Endothelial cell of umbilical vein (primary cell): ENCODE measurements at regions not wholly inside any gene's neighbourhood (a gene's known extent, or its start where the extent isn't known, plus 50 kb on each side); places are given as distances from the start of the nearest gene placed in this dataset.

Source experiments
- BruUV-seq: library from RNA; stranded (reverse); fragments of 400-500 nt; replicated peaks from 2 replicates; lab custom pipeline; 2021; lab: Mats Ljungman, UMichigan
- CTCF ChIA-PET: fragments of 300-600, 350-600 bp; sonication (Branson Sonifier 250); formaldehyde crosslinking; loops from one replicate; lab custom pipeline; 2021; ENCODE audit warnings: antibody characterized with exemption, inconsistent platforms; lab: Charles Lee
- POLR2A ChIA-PET: fragments of 300-600, 350-600 bp; sonication (Branson Sonifier 250); formaldehyde crosslinking; loops from one replicate; lab custom pipeline; 2021; ENCODE audit warnings: antibody characterized with exemption, inconsistent platforms; lab: Charles Lee
- DNase-seq: peaks from one replicate; pipeline ENCODE4 v3.0.0-alpha.2; 2011; ENCODE audit warnings: low read depth, low spot score
- FAIRE-seq: peaks from 2 replicates; lab custom pipeline; 2011; peaks lifted over from hg19 to GRCh38; lab: Jason Lieb, UNC
- H2AFZ ChIP-seq: 2 replicates; pipeline ENCODE4 v1.6.0; 2012; ENCODE audit warnings: low read depth, low read length, control low read depth, inconsistent platforms
- H3K27ac ChIP-seq: 2 replicates; pipeline ENCODE4 v1.5.1; 2011; ENCODE audit warnings: low read depth, mild to moderate bottlenecking, control low read depth, low read length, moderate library complexity; ENCODE audit not compliant: insufficient read depth
- H3K27me3 ChIP-seq, 2 experiments: 2 replicates each; pipeline versions ENCODE4 v1.6.0 to v1.6.1; 2011; ENCODE audit warnings: low read length in 2 of 2, mixed read lengths in 1 of 2; ENCODE audit not compliant: control insufficient read depth in 2 of 2, insufficient read depth in 2 of 2
- H3K36me3 ChIP-seq, 2 experiments: 2 replicates in 1 of 2; 3 replicates in 1 of 2; pipeline ENCODE4 v1.5.1; 2011; ENCODE audit warnings: low read length in 2 of 2, mild to moderate bottlenecking in 1 of 2, moderate library complexity in 1 of 2; ENCODE audit not compliant: control insufficient read depth in 2 of 2, insufficient read depth in 2 of 2; ENCODE audit errors: extremely low read depth in 1 of 2
- H3K4me1 ChIP-seq: 3 replicates; pipeline ENCODE4 v1.5.1; 2011; ENCODE audit warnings: mild to moderate bottlenecking, low read length; ENCODE audit not compliant: control insufficient read depth, insufficient read depth; ENCODE audit errors: extremely low read depth
- H3K4me2 ChIP-seq: 2 replicates; pipeline ENCODE4 v1.6.1; 2011; ENCODE audit warnings: low read length, control low read depth, mixed read lengths; ENCODE audit not compliant: insufficient read depth
- H3K4me3 ChIP-seq, 3 experiments: fragments of 200-600 bp in 1 of 3; sonication (generic), shearing (Covaris generic) in 1 of 3; replicated peaks in 1 of 3; 2 replicates each; pipeline ENCODE4 v1.5.1; 2011 to 2016; ENCODE audit warnings: control low read depth in 3 of 3, low read length in 3 of 3, mild to moderate bottlenecking in 2 of 3, inconsistent platforms in 1 of 3, low read depth in 1 of 3, moderate library complexity in 1 of 3; ENCODE audit not compliant: insufficient read depth in 1 of 3
- H3K79me2 ChIP-seq: 2 replicates; pipeline ENCODE4 v1.6.0; 2012; ENCODE audit warnings: low read length, inconsistent platforms; ENCODE audit not compliant: control insufficient read depth, insufficient read depth
- H3K9ac ChIP-seq: replicated peaks from 2 replicates; pipeline ENCODE3; 2011; ENCODE audit warnings: low read length, control low read depth; ENCODE audit not compliant: insufficient read depth; ENCODE audit errors: extremely low read depth
- H3K9me1 ChIP-seq: replicated peaks from 3 replicates; pipeline ENCODE4 v1.6.0; 2011; ENCODE audit warnings: mild to moderate bottlenecking, low read length; ENCODE audit not compliant: control insufficient read depth, insufficient read depth; ENCODE audit errors: extremely low read depth
- H3K9me3 ChIP-seq: replicated peaks from 2 replicates; pipeline ENCODE4 v1.5.1; 2012; ENCODE audit warnings: low read length, inconsistent platforms; ENCODE audit not compliant: control insufficient read depth, insufficient read depth
- H4K20me1 ChIP-seq: replicated peaks from 2 replicates; pipeline ENCODE3; 2011; ENCODE audit warnings: mild to moderate bottlenecking, low read length; ENCODE audit not compliant: control insufficient read depth, insufficient read depth; ENCODE audit errors: extremely low read depth
- EZH2 ChIP-seq: IDR thresholded peaks from 2 replicates; pipeline ENCODE4 v1.6.1; 2012; ENCODE audit warnings: borderline replicate concordance, low read depth, mild to moderate bottlenecking, moderate library complexity, low read length, inconsistent platforms; ENCODE audit not compliant: severe bottlenecking
- FOS ChIP-seq: IDR thresholded peaks from 2 replicates; pipeline ENCODE4 v1.6.1; 2011; ENCODE audit warnings: mild to moderate bottlenecking, low read length, moderate library complexity, borderline replicate concordance; ENCODE audit not compliant: insufficient read depth
- GATA2 ChIP-seq: IDR thresholded peaks from 2 replicates; pipeline ENCODE4 v1.7.0; 2011; ENCODE audit warnings: low read depth, mild to moderate bottlenecking, moderate library complexity, mixed read lengths, low read length; ENCODE audit not compliant: insufficient read length, insufficient read depth
- JUN ChIP-seq: IDR thresholded peaks from 2 replicates; pipeline ENCODE4 v1.6.1; 2011; ENCODE audit warnings: borderline replicate concordance, low read depth; ENCODE audit not compliant: insufficient read length, insufficient read depth
- MAX ChIP-seq: IDR thresholded peaks from 2 replicates; pipeline ENCODE4 v1.6.1; 2011; ENCODE audit not compliant: insufficient read depth, insufficient read length
- MYC ChIP-seq: IDR thresholded peaks from one replicate; pipeline ENCODE4 v1.6.1; 2011; ENCODE audit warnings: mild to moderate bottlenecking, low read depth, low read length
- POLR2A ChIP-seq: IDR thresholded peaks from 2 replicates; pipeline ENCODE4 v1.6.1; 2012; ENCODE audit warnings: low read depth, mild to moderate bottlenecking, control low read depth, low read length
- POLR2AphosphoS5 ChIP-seq: IDR thresholded peaks from 2 replicates; pipeline ENCODE4 v1.6.1; 2012; ENCODE audit warnings: low read depth, mild to moderate bottlenecking, control low read depth, low read length, moderate library complexity; ENCODE audit not compliant: insufficient read depth
- dilution Hi-C: fragments of 300-500 bp; cut with MboI; formaldehyde crosslinking; loops from one replicate; pipeline ENCODE4 v1.15.0; 2019; ENCODE audit warnings: low sequenced_read_pairs; ENCODE audit not compliant: extremely low pct_ligation_motif_present
- intact Hi-C: fragments of 100-400 bp; cut with micrococcal nuclease; formaldehyde crosslinking; loops from one replicate; pipeline ENCODE4 v1.10.0; 2022
- TF ChIP-seq, protein P1 (sequence below), 2 donors: IDR thresholded peaks; 1 replicate in 1 of 2; 2 replicates in 1 of 2; pipeline ENCODE4 v1.5.1; 2011; ENCODE audit warnings: low read length in 2 of 2, mild to moderate bottlenecking in 2 of 2, moderate library complexity in 2 of 2, control low read depth in 1 of 2, inconsistent platforms in 1 of 2, low read depth in 1 of 2; ENCODE audit not compliant: insufficient read depth in 1 of 2; ENCODE audit errors: extremely low read depth in 1 of 2

GRCh38 chr3:168312984-168313383 is 217.3 kb upstream of the GOLIM4 start:
- Histone ChIP-seq H3K9me3 (no peaks in the 10 kb centered on the region), H3K4me1 (no peaks in the 10 kb centered on the region), H3K27ac (no peak overlapping the region), H3K9ac (no peak overlapping the region), H3K36me3 (no peaks in the 10 kb centered on the region), H3K4me3 (no peak overlapping the region), H3K9me1 (no peaks in the 10 kb centered on the region), H2AFZ (no peak overlapping the region), H3K4me2 (no peak overlapping the region), H4K20me1 (no peaks in the 10 kb centered on the region), H3K79me2 (no peaks in the 10 kb centered on the region), H3K27me3 (no peaks in the 10 kb centered on the region)
- ChIA-PET POLR2A (no interaction called here), CTCF (no interaction called here)
- no peak for TF ChIP-seq FOS
- no peak for TF ChIP-seq EZH2
- TF ChIP-seq POLR2AphosphoS5, result no peak
- TF ChIP-seq POLR2A, result no peak
- no peak for TF ChIP-seq GATA2
- no peak for TF ChIP-seq MAX
- TF ChIP-seq JUN, result no peak
- TF ChIP-seq, protein P1, sequence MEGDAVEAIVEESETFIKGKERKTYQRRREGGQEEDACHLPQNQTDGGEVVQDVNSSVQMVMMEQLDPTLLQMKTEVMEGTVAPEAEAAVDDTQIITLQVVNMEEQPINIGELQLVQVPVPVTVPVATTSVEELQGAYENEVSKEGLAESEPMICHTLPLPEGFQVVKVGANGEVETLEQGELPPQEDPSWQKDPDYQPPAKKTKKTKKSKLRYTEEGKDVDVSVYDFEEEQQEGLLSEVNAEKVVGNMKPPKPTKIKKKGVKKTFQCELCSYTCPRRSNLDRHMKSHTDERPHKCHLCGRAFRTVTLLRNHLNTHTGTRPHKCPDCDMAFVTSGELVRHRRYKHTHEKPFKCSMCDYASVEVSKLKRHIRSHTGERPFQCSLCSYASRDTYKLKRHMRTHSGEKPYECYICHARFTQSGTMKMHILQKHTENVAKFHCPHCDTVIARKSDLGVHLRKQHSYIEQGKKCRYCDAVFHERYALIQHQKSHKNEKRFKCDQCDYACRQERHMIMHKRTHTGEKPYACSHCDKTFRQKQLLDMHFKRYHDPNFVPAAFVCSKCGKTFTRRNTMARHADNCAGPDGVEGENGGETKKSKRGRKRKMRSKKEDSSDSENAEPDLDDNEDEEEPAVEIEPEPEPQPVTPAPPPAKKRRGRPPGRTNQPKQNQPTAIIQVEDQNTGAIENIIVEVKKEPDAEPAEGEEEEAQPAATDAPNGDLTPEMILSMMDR (IDR thresholded peaks at IDR 0.05; ENCODE audit: extremely low read depth in 1 of 2, insufficient read depth in 1 of 2, low read depth in 1 of 2, low read length in 2 of 2), result no peak
- TF ChIP-seq MYC, result no peak
- DNase-seq (no peak), FAIRE-seq (no peak)
- intact Hi-C loops, result no loop called here
- no TSS peak for BruUV-seq
- dilution Hi-C loops, result no loop called here
